A549 (cell line): ENCODE measurements at regions not wholly inside any gene's neighbourhood (a gene's known extent, or its start where the extent isn't known, plus 50 kb on each side); places are given as distances from the start of the nearest gene placed in this dataset.

Experiments used
- MAX ChIP-seq: IDR thresholded peaks from 2 replicates; pipeline ENCODE4 v1.6.1; 2012
- NPAS2 ChIP-seq: fragments of 250-450 bp; sonication (Bioruptor Pico); IDR thresholded peaks from 2 replicates; pipeline ENCODE4 v1.8.0; 2022; ENCODE audit warnings: mild to moderate bottlenecking, moderate library complexity, borderline replicate concordance
- SMC3 ChIP-seq: fragments of >200 bp; sonication (Bioruptor Twin); formaldehyde crosslinking; IDR thresholded peaks from 3 replicates; pipeline ENCODE4 v1.6.1; 2018; ENCODE audit warnings: inconsistent platforms
- TF ChIP-seq, protein P1 (sequence below): fragments of >200 bp; sonication (Bioruptor Twin); formaldehyde crosslinking; IDR thresholded peaks from 3 replicates; pipeline ENCODE4 v1.5.1; 2016

DNA sequence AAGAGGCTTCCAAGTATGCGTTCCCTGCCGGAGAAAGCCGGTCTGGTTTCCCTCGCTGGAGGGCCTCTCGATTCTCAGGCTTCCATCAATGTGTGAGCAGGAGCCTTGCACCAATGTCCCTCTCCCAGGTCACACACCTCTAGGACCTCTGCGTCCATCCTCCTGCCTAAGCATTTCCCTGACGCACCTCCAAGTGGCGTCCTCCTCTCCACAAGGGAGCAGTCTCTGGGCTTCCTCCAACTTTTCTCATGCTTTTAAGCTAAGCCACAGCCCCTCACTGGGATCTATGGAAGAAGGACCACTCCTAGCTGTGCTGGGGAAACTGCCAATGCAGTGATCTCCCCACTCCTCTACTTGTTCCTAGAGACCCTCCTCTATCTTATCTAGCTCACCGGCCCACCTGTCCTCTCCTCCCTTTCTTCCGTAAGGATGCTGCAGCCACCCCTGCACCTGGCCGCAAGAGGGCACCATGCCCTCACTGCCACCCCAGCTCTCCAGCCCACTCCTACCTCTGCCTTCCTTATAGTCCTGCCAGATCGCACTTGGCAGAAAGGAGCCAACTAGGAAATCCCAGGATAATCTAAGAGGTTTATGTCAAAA is 258.7 kb downstream of the LRFN2 start:
- TF ChIP-seq MAX (no peak), SMC3 (peak; percentile 32; the same call in 1 of the 3 replicates), NPAS2 (no peak)
- TF ChIP-seq, protein P1, sequence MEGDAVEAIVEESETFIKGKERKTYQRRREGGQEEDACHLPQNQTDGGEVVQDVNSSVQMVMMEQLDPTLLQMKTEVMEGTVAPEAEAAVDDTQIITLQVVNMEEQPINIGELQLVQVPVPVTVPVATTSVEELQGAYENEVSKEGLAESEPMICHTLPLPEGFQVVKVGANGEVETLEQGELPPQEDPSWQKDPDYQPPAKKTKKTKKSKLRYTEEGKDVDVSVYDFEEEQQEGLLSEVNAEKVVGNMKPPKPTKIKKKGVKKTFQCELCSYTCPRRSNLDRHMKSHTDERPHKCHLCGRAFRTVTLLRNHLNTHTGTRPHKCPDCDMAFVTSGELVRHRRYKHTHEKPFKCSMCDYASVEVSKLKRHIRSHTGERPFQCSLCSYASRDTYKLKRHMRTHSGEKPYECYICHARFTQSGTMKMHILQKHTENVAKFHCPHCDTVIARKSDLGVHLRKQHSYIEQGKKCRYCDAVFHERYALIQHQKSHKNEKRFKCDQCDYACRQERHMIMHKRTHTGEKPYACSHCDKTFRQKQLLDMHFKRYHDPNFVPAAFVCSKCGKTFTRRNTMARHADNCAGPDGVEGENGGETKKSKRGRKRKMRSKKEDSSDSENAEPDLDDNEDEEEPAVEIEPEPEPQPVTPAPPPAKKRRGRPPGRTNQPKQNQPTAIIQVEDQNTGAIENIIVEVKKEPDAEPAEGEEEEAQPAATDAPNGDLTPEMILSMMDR: peak; percentile 36
